Neural cell (in vitro differentiated cells): ENCODE measurements at regions not wholly inside any gene's neighbourhood (a gene's known extent, or its start where the extent isn't known, plus 50 kb on each side); places are given as distances from the start of the nearest gene placed in this dataset.

Source experiments
- H2AFZ ChIP-seq: fragments of 200-600, 300-800 bp; sonication (generic), shearing (Covaris generic); 2 replicates; pipeline ENCODE4 v1.6.0; 2014; ENCODE audit warnings: low read depth, mild to moderate bottlenecking, antibody characterized with exemption, low read length, moderate library complexity
- H3F3A ChIP-seq: fragments of 200-600 bp; shearing (Covaris generic); 2 replicates; pipeline ENCODE4 v1.6.1; 2016; ENCODE audit warnings: mild to moderate bottlenecking, moderate library complexity, mixed read lengths, antibody characterized with exemption, low read length; ENCODE audit not compliant: insufficient read depth, poor library complexity, severe bottlenecking
- H3K27ac ChIP-seq: fragments of 200-600, 300-800 bp; sonication (generic), shearing (Covaris generic); 2 replicates; pipeline ENCODE4 v1.5.1; 2014; ENCODE audit warnings: mild to moderate bottlenecking, low read length, moderate library complexity
- H3K27me3 ChIP-seq: fragments of 300-800, 200-600 bp; sonication (generic), shearing (Covaris generic); 2 replicates; pipeline ENCODE4 v1.6.0; 2014; ENCODE audit warnings: mild to moderate bottlenecking, low read depth, low read length, moderate library complexity; ENCODE audit not compliant: insufficient read depth
- H3K36me3 ChIP-seq: fragments of 300-800, 200-600 bp; sonication (generic), shearing (Covaris generic); 2 replicates; pipeline ENCODE4 v1.5.1; 2014; ENCODE audit warnings: mild to moderate bottlenecking, antibody characterized with exemption, low read length, moderate library complexity; ENCODE audit not compliant: insufficient read depth
- H3K4me2 ChIP-seq: fragments of 300-800, 200-600 bp; sonication (generic), shearing (Covaris generic); 2 replicates; pipeline ENCODE4 v1.6.0; 2014; ENCODE audit warnings: mild to moderate bottlenecking, low read length
- H3K4me3 ChIP-seq: fragments of 300-800, 200-600 bp; sonication (generic), shearing (Covaris generic); 2 replicates; pipeline ENCODE4 v1.5.1; 2014; ENCODE audit warnings: mild to moderate bottlenecking, low read length, moderate library complexity
- H3K79me2 ChIP-seq: fragments of 200-600 bp; shearing (Covaris generic); replicated peaks from 2 replicates; pipeline ENCODE4 v1.6.0; 2014; ENCODE audit warnings: mild to moderate bottlenecking, low read length, moderate library complexity; ENCODE audit not compliant: insufficient read depth
- H3K9ac ChIP-seq: fragments of 300-800, 200-600 bp; sonication (generic), shearing (Covaris generic); 2 replicates; pipeline ENCODE4 v1.6.1; 2016; ENCODE audit warnings: mild to moderate bottlenecking, low read length, mixed read lengths
- H3K9me2 ChIP-seq: fragments of 200-600 bp; shearing (Covaris generic); 2 replicates; pipeline ENCODE4 v1.6.1; 2016; ENCODE audit warnings: mild to moderate bottlenecking, low read length, mixed read lengths; ENCODE audit not compliant: insufficient read depth
- H3K9me3 ChIP-seq: fragments of 200-600, 300-800 bp; sonication (generic), shearing (Covaris generic); 2 replicates; pipeline ENCODE4 v1.6.1; 2016; ENCODE audit warnings: mild to moderate bottlenecking, mixed run types, low read length, moderate library complexity, mixed read lengths
- H4K20me1 ChIP-seq: fragments of 200-600 bp; shearing (Covaris generic); 2 replicates; pipeline ENCODE4 v1.6.1; 2016; ENCODE audit warnings: mild to moderate bottlenecking, mixed run types; ENCODE audit not compliant: insufficient read depth
- CTCF ChIP-seq: fragments of 450-650 bp; IDR thresholded peaks from 2 replicates; pipeline ENCODE4 v1.5.1; 2014; ENCODE audit warnings: antibody characterized with exemption, mild to moderate bottlenecking, moderate library complexity; ENCODE audit not compliant: poor library complexity, severe bottlenecking
- EP300 ChIP-seq: fragments of 450-650 bp; conservative IDR thresholded peaks from 2 replicates; pipeline ENCODE4 v1.6.1; 2014; ENCODE audit warnings: antibody characterized with exemption, mild to moderate bottlenecking, moderate library complexity; ENCODE audit not compliant: poor library complexity, severe bottlenecking
- EZH2 ChIP-seq: fragments of 200-600, 300-800 bp; shearing (Covaris generic), sonication (generic); IDR thresholded peaks from 2 replicates; pipeline ENCODE4 v1.6.1; 2014; ENCODE audit warnings: antibody characterized with exemption, low read length, borderline replicate concordance, mild to moderate bottlenecking; ENCODE audit not compliant: insufficient read depth, poor library complexity, severe bottlenecking
- MXI1 ChIP-seq: fragments of 450-650 bp; conservative IDR thresholded peaks from 2 replicates; pipeline ENCODE4 v1.6.1; 2014; ENCODE audit warnings: antibody characterized with exemption, mild to moderate bottlenecking; ENCODE audit not compliant: poor library complexity, severe bottlenecking
- POLR2AphosphoS5 ChIP-seq: IDR thresholded peaks from 2 replicates; pipeline ENCODE4 v1.6.1; 2012
- RAD21 ChIP-seq: fragments of 450-650 bp; conservative IDR thresholded peaks from 2 replicates; pipeline ENCODE4 v1.6.1; 2014; ENCODE audit warnings: antibody characterized with exemption, mild to moderate bottlenecking, moderate library complexity
- SMC3 ChIP-seq: fragments of 450-650 bp; conservative IDR thresholded peaks from 2 replicates; pipeline ENCODE4 v1.6.1; 2014; ENCODE audit warnings: antibody characterized with exemption, mild to moderate bottlenecking, moderate library complexity; ENCODE audit not compliant: poor library complexity
- TAF1 ChIP-seq: IDR thresholded peaks from 2 replicates; pipeline ENCODE4 v1.6.1; 2012; ENCODE audit warnings: low read depth
- TF ChIP-seq, protein P1 (sequence below): IDR thresholded peaks from 2 replicates; pipeline ENCODE4 v1.6.1; 2012; ENCODE audit warnings: borderline replicate concordance

- H3K9me2 ChIP-seq, result no peaks in the 10 kb centered on the region
- H3K4me3 ChIP-seq, result no peak overlapping the region
- no peaks in the 10 kb centered on the region for H3K36me3 ChIP-seq
- H2AFZ ChIP-seq, result no peak overlapping the region
- H3K79me2 ChIP-seq, result no peaks in the 10 kb centered on the region
- H3K9me3 ChIP-seq, result no peaks in the 10 kb centered on the region
- no peaks in the 10 kb centered on the region for H3F3A ChIP-seq
- no peak overlapping the region for H3K9ac ChIP-seq
- no peak overlapping the region for H3K4me2 ChIP-seq
- no peaks in the 10 kb centered on the region for H3K27me3 ChIP-seq
- TF ChIP-seq CTCF, result no peak
- no peak for TF ChIP-seq RAD21
- TF ChIP-seq TAF1, result no peak
- TF ChIP-seq EP300, result no peak
- TF ChIP-seq, protein P1, sequence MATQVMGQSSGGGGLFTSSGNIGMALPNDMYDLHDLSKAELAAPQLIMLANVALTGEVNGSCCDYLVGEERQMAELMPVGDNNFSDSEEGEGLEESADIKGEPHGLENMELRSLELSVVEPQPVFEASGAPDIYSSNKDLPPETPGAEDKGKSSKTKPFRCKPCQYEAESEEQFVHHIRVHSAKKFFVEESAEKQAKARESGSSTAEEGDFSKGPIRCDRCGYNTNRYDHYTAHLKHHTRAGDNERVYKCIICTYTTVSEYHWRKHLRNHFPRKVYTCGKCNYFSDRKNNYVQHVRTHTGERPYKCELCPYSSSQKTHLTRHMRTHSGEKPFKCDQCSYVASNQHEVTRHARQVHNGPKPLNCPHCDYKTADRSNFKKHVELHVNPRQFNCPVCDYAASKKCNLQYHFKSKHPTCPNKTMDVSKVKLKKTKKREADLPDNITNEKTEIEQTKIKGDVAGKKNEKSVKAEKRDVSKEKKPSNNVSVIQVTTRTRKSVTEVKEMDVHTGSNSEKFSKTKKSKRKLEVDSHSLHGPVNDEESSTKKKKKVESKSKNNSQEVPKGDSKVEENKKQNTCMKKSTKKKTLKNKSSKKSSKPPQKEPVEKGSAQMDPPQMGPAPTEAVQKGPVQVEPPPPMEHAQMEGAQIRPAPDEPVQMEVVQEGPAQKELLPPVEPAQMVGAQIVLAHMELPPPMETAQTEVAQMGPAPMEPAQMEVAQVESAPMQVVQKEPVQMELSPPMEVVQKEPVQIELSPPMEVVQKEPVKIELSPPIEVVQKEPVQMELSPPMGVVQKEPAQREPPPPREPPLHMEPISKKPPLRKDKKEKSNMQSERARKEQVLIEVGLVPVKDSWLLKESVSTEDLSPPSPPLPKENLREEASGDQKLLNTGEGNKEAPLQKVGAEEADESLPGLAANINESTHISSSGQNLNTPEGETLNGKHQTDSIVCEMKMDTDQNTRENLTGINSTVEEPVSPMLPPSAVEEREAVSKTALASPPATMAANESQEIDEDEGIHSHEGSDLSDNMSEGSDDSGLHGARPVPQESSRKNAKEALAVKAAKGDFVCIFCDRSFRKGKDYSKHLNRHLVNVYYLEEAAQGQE, result no peak
- no peak for TF ChIP-seq MXI1
- TF ChIP-seq SMC3, result no peak
- TF ChIP-seq POLR2AphosphoS5, result no peak
- no peak for TF ChIP-seq EZH2
- no peak overlapping the region for H3K27ac ChIP-seq
- H4K20me1 ChIP-seq, result no peaks in the 10 kb centered on the region
Measured at GRCh38 chr2:145739681-145740080, 1219.8 kb upstream of the ZEB2 start.

GRCh38 chr2:145736871-145737270 lies 1217.0 kb upstream of the ZEB2 start:
- Histone ChIP-seq H3K9me3 (no peaks in the 10 kb centered on the region), H3K27me3 (no peaks in the 10 kb centered on the region), H3K4me2 (no peak overlapping the region), H4K20me1 (no peaks in the 10 kb centered on the region), H3K9me2 (no peaks in the 10 kb centered on the region), H3K4me3 (no peak overlapping the region), H3K27ac (no peak overlapping the region), H3K79me2 (no peaks in the 10 kb centered on the region), H3K36me3 (no peaks in the 10 kb centered on the region), H3F3A (no peaks in the 10 kb centered on the region), H3K9ac (no peak overlapping the region), H2AFZ (no peak overlapping the region)
- TF ChIP-seq POLR2AphosphoS5 (no peak), CTCF (no peak), MXI1 (no peak), EP300 (no peak), SMC3 (no peak), RAD21 (no peak), EZH2 (no peak), TAF1 (no peak)
- TF ChIP-seq, protein P1, result no peak
